Uterus (tissue), 2 donors: ENCODE measurements at regions not wholly inside any gene's neighbourhood (a gene's known extent, or its start where the extent isn't known, plus 50 kb on each side); places are given as distances from the start of the nearest gene placed in this dataset.

Source experiments
- CTCF ChIP-seq, 4 experiments: fragments of 200-600 bp in 2 of 4; fragments of 450-650 bp in 2 of 4; sonication (generic) in 2 of 4; IDR thresholded peaks; one replicate each; pipeline ENCODE4 v1.5.1; 2016 to 2019; ENCODE audit warnings: antibody characterized with exemption in 4 of 4, mild to moderate bottlenecking in 2 of 4, moderate library complexity in 1 of 4
- POLR2A ChIP-seq, 2 donors: fragments of 450-650 bp; IDR thresholded peaks; one replicate each; pipeline ENCODE4 v1.6.1; 2016; ENCODE audit warnings: antibody characterized with exemption in 2 of 2, mild to moderate bottlenecking in 1 of 2, moderate library complexity in 1 of 2

GRCh38 chr3:148433665-148434064 lies 264.0 kb upstream of the AGTR1 start:
- TF ChIP-seq CTCF (IDR thresholded peaks at IDR 0.05) = no peak
- TF ChIP-seq POLR2A (IDR thresholded peaks at IDR 0.05) = no peak
